Right lung (tissue), 2 donors: ENCODE measurements at regions not wholly inside any gene's neighbourhood (a gene's known extent, or its start where the extent isn't known, plus 50 kb on each side); places are given as distances from the start of the nearest gene placed in this dataset.
"Not testable (repeated sequence)": the region's sequence is repeated elsewhere in the genome, so short reads cannot be mapped to it uniquely, and the experiment has no call there.

ENCODE experiments used
- DNase-seq, 2 donors: peaks; one replicate each; pipeline ENCODE4 v3.0.0-alpha.2; 2013

DNA sequence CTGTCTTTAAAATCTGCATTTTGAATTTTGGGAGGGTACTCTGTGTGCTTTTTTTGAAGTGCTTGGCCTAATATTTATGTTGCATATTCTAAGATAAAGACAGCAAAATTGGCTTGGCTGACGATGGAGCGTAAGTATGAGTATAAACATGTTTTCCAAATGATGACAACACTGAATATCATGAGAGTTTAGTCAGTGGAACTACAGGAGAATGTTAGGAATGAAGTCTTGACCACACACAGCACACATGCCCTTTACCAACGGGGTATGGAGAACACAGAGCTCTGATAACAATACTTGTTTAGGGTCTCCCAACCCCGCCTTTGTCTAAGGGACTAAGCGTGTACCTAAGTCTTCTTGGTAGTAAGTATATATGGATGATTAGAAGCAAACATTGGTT, 253.9 kb upstream of the FZD8 start:
- DNase-seq, result no peak

DNA sequence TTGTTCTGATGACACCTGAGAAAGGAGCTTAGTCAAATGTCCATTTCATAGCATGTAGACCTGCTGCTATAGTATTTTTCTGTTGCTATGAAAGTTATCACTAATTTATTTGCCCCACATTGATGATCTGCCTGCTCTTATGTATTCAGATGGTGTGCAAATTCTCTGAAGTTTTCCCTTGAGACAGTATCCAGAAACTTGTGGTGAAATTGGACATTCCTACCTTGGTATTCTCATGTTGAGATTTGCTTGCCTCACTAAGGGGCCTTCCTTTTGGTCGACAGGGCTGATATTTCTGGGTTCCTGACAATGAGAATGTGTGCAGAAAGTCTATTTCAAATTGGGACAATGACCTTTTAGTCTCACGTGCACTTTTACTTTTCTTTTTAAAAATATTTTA, 253.2 kb upstream of the FZD8 start:
- no peak for DNase-seq

DNA sequence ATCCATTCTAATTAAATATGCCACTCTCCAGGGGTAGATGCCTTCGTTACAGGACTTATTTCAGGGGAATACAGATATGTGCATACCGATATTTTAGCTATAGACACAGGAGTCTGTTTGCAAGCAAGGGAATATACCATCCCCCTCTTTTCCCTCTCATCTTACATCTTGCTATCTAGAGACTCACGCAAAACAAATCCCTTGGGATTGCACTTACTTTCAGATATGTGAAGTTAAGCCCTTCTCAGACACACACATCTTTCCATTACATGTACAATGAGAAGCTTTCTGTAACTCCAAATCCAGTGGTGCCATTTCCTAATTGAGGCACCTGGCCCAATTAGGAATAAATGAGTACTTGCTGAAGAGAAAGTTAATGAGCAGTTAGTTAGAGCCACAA, 250.4 kb upstream of the FZD8 start:
- no peak for DNase-seq

DNA sequence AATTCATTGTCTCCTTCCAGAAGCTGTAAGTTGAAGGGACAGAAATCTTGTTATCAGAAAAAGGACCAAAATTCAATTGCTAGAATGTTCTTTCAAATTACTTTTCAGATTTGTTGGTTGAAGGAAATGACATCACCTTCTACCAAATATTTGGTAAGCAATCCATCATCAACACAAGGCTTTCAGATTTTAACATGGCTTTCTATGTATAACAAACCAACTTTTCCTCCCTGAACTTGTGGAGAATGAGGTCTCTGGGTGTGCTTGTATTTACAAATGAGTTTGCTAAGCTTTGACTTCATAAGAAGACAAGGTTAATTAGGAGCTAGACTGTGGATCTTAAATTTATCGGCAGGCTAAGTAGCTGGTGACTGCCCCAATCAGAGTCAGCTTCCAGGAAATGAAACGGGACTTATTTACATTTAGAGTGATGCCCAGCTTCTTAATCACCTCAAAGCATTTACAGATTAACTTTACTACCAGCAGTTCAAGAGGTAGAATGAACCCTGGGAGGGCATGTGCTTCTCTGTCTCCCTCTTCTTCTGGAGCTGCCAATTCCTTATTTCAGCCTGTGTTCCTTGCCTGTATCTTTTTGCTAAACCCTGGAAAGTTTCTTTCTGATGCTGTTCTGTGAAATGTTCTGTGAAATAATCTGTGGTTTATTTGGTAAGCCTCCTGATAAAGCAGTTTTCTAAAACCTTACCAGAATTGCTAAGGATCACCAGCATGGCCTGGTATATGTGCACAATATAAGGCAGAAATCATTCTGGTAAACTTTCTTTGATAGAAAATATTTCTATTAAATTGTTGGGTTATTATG, 248.8 kb upstream of the FZD8 start:
- no peak for DNase-seq

GRCh38 chr10:35889971-35890675, 248.0 kb upstream of the FZD8 start:
- DNase-seq, result no peak

- DNase-seq, result no peak
These were observed 247.1 kb upstream of the FZD8 start for GRCh38 chr10:35889226-35889625.

DNA sequence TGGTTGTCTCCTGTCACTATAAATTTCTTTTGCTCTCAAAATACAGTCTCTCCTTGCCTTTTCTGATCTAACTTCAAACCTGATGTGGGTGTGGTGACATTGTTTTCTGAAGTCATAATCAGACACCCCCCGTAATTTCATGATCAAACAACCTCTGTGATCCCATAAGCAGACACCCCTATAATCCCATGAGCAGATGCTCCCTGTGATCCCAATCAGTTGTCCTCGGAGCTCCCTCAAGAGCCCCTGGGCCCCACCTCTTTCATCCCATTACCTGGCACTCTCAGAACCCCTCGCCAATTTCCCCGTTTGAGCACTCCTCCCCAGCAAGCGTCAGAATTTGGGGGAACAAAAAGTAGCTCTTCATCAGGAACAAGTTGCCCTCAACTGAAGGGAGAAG, 246.3 kb upstream of the FZD8 start:
- DNase-seq, result no peak

- DNase-seq, result no peak
These were observed 245.6 kb upstream of the FZD8 start for GRCh38 chr10:35887685-35888084.

DNA sequence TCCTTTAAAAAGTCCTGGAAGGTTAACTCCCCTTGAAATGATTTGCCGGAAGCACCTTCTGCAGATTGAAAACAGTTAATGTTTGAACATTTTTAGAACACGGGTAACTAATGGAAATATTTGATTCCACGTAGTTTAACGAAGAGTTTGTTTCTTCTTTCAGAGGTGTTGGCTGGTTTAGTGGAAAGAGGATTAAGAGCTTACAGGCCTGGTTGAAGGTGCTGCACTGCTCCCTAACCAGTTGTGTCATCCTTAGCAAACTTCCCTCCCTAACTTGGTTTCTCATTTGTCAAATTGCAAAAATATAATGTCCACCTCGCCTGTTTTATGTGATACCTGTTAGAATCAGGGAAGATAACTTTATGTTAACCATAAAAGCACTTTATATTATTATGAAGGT, 243.0 kb upstream of the FZD8 start:
- no peak for DNase-seq

DNA sequence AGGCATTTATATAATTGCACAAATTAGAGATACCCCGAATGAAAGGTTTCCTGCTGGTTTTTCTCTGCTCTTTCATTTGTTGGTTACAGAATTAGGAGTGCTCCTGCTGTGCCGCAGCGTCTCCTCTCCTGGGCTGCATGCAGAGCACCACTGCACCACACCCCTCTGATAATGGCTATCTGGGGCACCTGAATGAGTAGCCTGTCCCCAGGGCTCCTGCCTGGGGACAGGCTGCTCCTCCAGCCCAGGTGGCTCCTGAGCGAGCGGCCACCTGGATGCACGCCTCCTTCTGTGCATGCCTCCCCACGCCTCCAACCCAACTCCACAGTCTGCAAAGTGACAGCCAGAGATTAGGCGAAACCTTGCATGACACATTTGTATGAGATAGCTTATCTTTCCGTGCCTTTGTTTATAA, 242.6 kb upstream of the FZD8 start:
- DNase-seq, result no peak

DNA sequence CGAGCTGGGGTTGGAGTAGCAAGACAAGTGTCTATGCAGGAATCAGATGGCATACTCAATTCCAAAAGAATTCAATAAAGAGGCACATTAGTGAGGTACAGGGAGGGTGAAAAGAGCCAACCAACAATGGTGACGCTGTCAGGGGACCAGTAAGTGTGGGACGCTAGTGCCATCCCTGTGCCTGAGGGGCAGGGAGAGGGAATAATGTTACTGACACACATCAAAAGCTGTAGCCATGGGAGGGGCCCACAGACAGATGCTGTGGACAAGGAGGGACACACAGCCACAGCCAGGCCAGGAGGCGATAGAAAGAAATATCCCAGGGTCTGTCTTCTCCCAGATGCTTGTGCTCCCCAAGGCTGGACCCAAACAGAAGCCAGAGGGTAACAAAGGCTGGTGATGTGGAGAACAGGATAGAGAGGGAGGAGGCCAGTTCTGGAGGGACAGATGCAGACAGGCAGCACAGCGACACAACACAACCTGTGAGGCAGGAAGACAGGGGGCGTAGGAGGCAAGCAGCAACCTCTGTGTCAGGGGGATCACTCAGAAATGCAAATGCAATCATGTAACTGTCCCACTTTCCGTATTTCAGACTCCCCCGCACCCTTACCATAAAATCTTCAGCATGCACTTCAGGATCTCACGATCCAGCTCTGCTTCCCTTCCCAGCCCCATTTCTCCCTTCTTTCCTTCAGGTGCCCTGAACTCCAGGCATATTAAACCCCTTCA, 240.5 kb upstream of the FZD8 start:
- no peak for DNase-seq

DNA sequence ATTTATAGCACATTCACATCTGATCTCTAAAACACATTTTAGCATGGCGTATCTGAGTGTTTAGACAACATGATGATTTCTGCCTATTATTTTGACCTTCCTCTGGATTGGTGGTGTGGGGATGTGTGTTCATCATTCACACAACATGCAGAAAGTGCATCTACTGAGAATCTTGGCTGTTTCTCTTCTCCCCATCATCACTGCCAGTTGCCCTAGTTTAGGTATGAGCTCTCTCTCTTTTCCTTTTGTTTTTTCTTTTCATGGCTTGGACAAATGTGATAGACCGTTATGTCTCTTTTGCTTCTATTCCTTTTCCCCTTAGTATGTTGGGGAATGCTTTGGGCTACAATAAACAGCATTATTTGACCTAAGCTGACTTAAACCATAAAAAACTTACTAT, 239.2 kb upstream of the FZD8 start:
- no peak for DNase-seq

DNA sequence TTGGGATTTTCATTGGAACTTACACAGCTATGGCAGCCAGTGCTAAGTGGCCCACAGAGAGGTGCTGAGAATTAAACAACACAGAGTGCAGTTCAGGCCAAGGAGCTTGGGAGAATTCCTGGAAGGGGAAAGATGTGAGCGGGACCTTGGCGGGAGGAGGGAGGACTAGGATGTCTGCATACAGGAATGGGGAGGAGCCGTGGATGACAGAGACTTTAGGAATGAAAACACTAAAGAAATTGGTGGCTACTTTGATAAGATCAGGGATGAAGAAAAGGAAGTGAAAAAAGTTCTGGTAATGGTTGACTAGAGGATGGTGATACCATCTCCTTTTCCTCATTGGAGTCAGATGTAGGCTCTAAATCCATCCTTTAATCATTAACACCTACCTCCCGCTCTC, 234.2 kb upstream of the FZD8 start:
- no peak for DNase-seq

- DNase-seq, result no peak
These were observed 233.1 kb upstream of the FZD8 start for GRCh38 chr10:35875016-35875676.

DNA sequence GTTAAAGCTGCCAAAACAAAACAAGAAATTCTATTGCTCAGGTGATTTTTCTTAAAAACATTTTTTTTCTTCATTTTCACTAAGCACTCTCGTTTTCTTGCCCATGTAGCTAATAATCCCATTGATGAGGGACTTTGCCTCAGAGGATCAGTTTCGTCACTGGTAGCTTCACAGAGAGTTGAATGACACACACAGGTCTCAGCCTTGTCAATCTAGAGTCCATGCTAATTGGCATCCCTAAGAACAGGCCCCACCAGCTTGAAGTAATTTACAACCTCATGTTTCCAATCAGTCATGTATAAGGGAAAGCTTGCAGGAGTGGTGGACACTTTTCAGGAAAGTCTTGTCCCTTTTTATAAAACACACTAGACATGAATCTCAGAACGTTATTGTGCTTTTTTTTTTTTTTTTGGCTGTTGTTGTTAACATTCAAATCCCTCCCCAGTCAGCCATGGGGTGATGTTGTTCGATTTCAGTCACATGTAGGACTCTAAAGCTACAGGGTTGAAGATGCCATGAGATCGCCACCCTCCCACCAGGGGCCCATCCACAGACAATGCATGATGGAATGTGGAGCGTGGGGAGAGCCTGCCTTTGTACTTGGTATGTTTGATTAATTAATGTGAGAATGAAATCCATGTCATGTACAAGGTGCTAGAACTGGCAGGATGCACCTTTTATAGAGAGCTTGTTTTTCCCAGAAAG, 232.4 kb upstream of the FZD8 start:
- no peak for DNase-seq

- no peak for DNase-seq
These were observed 230.6 kb upstream of the FZD8 start for GRCh38 chr10:35872671-35873070.

- DNase-seq, result no peak
These were observed 228.7 kb upstream of the FZD8 start for GRCh38 chr10:35870665-35871310.

DNA sequence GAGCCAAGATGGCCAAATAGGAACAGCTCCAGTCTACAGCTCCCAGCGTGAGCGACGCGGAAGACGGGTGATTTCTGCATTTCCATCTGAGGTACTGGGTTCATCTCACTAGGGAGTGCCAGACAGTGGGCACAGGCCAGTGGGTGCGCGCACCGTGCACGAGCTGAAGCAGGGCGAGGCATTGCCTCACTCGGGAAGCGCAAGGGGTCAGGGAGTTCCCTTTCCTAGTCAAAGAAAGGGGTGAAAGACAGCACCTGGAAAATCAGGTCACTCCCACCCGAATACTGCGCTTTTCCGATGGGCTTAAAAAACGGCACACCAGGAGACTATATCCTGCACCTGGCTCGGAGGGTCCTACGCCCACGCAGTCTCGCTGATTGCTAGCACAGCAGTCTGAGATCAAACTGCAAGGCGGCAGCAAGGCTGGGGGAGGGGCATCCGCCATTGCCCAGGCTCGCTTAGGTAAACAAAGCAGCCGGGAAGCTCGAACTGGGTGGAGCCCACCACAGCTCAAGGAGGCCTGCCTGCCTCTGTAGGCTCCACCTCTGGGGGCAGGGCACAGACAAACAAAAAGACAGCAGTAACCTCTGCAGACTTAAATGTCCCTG, 216.7 kb upstream of the FZD8 start:
- not testable (repeated sequence) for DNase-seq

DNA sequence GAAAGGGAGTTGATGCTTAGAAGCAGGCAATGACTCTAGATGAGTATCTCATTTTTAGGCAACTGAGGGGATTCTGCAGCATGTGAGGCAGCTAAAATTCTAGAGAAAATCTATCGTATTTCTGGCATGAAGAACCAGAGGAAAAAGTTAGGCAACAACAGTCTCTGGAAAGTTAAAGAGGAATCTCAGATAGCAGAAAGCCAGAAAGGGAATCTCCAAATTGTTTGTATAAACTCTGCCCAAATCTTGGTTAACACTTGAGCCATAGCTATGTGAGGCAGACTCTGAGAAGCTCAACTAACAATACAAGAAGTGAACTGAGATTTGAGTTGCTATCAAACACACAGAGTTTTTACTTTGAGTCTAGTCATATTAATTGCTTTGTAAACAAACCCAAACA, 215.8 kb upstream of the FZD8 start:
- DNase-seq, result no peak

GRCh38 chr10:35855155-35855947, 213.3 kb upstream of the FZD8 start:
- no peak for DNase-seq
